GM21528 (cell line): ENCODE measurements at regions not wholly inside any gene's neighbourhood (a gene's known extent, or its start where the extent isn't known, plus 50 kb on each side); places are given as distances from the start of the nearest gene placed in this dataset.

Experiments used
- ATAC-seq: cut with Tn5 transposase; IDR thresholded peaks from one replicate; pipeline ENCODE4 v1.9.1; 2021; ENCODE audit warnings: mild to moderate bottlenecking, moderate library complexity; ENCODE audit not compliant: unreplicated experiment, low FRiP score

- no peak for ATAC-seq
Measured at GRCh38 chr7:19623676-19624075, 85.2 kb downstream of the POLR1F start.

- ATAC-seq = no peak
Measured at GRCh38 chr7:19621740-19622139, 87.1 kb downstream of the POLR1F start.

GRCh38 chr7:19620470-19620869, 88.4 kb downstream of the POLR1F start:
- no peak for ATAC-seq

- ATAC-seq = no peak
Measured at GRCh38 chr7:19619122-19619521, 89.7 kb downstream of the POLR1F start.

- ATAC-seq = no peak
Measured at GRCh38 chr7:19617901-19618300, 90.9 kb downstream of the POLR1F start.

- ATAC-seq = no peak
Measured at GRCh38 chr7:19610194-19610943, 98.5 kb downstream of the POLR1F start.

GRCh38 chr7:19589446-19589845, 119.4 kb downstream of the POLR1F start:
- ATAC-seq = no peak

- no peak for ATAC-seq
Measured at GRCh38 chr7:19587291-19587690, 121.5 kb downstream of the POLR1F start.

GRCh38 chr7:19585761-19586160, 123.1 kb downstream of the POLR1F start:
- no peak for ATAC-seq

- ATAC-seq = no peak
Measured at GRCh38 chr7:19575909-19576557, 132.8 kb downstream of the POLR1F start.

- no peak for ATAC-seq
Measured at GRCh38 chr7:19574131-19574530, 134.7 kb downstream of the POLR1F start.

- no peak for ATAC-seq
Measured at GRCh38 chr7:19572566-19572965, 136.3 kb downstream of the POLR1F start.

GRCh38 chr7:19567011-19567410, 141.8 kb downstream of the POLR1F start:
- ATAC-seq = no peak

GRCh38 chr7:19565602-19566001, 143.2 kb downstream of the POLR1F start:
- ATAC-seq = no peak

- no peak for ATAC-seq
Measured at GRCh38 chr7:19561121-19561805, 147.6 kb downstream of the POLR1F start.

- ATAC-seq = no peak
Measured at GRCh38 chr7:19560111-19560883, 148.5 kb downstream of the POLR1F start.

GRCh38 chr7:19558527-19558926, 150.3 kb downstream of the POLR1F start:
- ATAC-seq = no peak

- ATAC-seq = no peak
Measured at GRCh38 chr7:19557726-19558465, 150.9 kb downstream of the POLR1F start.

- no peak for ATAC-seq
Measured at GRCh38 chr7:19554581-19554980, 154.3 kb downstream of the POLR1F start.

GRCh38 chr7:19552576-19552975, 156.3 kb downstream of the POLR1F start:
- no peak for ATAC-seq
